ENCODE measurements at regions not wholly inside any gene's neighbourhood (a gene's known extent, or its start where the extent isn't known, plus 50 kb on each side); places are given as distances from the start of the nearest gene placed in this dataset.

- TF ChIP-seq CREB1 (IDR thresholded peaks at IDR 0.05) (no peak), EZH2 (IDR thresholded peaks at IDR 0.05; ENCODE audit: low read depth, low read length, severe bottlenecking) (no peak), TBP (IDR thresholded peaks at IDR 0.05; ENCODE audit: low read depth, low read length) (no peak), JUND (IDR thresholded peaks at IDR 0.05; ENCODE audit: low read length) (no peak), SUZ12 (IDR thresholded peaks at IDR 0.05; ENCODE audit: low read length) (no peak), SIX5 (IDR thresholded peaks at IDR 0.05; ENCODE audit: low read depth, low read length) (no peak), NANOG (IDR thresholded peaks at IDR 0.05; ENCODE audit: insufficient read depth, low read depth, low read length, poor library complexity, severe bottlenecking) (no peak)
Observed at GRCh38 chr13:61036715-61037114, 378.9 kb downstream of the PCDH20 start (continued).
